Right lobe of liver (tissue), 6 donors: ENCODE measurements at regions not wholly inside any gene's neighbourhood (a gene's known extent, or its start where the extent isn't known, plus 50 kb on each side); places are given as distances from the start of the nearest gene placed in this dataset.

ENCODE experiments used
- ATAC-seq, 4 donors: fragments of 200-7000 bp; cut with Tn5 transposase; one replicate each; pipeline ENCODE4 v1.9.1; 2020; ENCODE audit warnings: mild to moderate bottlenecking in 4 of 4, moderate library complexity in 4 of 4
- DNase-seq, 3 donors: peaks; one replicate each; pipeline ENCODE4 v3.0.0-alpha.2; 2020
- H3K27ac ChIP-seq, 3 donors: fragments of 200-600 bp; one replicate each; pipeline ENCODE4 v1.8.0; 2022
- H3K27me3 ChIP-seq, 2 donors: fragments of 200-600 bp; one replicate each; pipeline ENCODE4 v1.8.0; 2022
- H3K36me3 ChIP-seq, 4 donors: fragments of 200-600 bp; sonication (generic) in 1 of 4; one replicate each; pipeline versions ENCODE4 v1.5.1 to v1.8.0; 2017 to 2022; ENCODE audit warnings: control low read depth in 1 of 4
- H3K4me1 ChIP-seq, 4 donors: fragments of 200-600 bp; sonication (generic) in 1 of 4; one replicate each; pipeline versions ENCODE4 v1.5.1 to v1.8.0; 2017 to 2022; ENCODE audit warnings: control low read depth in 1 of 4
- H3K4me3 ChIP-seq, 3 donors: fragments of 200-600 bp; one replicate each; pipeline ENCODE4 v1.8.0; 2022
- H3K9me3 ChIP-seq, 4 donors: fragments of 200-600 bp; sonication (generic) in 1 of 4; one replicate each; pipeline versions ENCODE4 v1.5.1 to v1.8.0; 2017 to 2022; ENCODE audit warnings: control low read depth in 1 of 4
- POLR2A ChIP-seq: fragments of 450-650 bp; IDR thresholded peaks from one replicate; pipeline ENCODE4 v1.6.1; 2017; ENCODE audit warnings: antibody characterized with exemption, mild to moderate bottlenecking
- WGBS: methylation state at CpG from one replicate; pipeline ENCODE4 v1.1.6; 2018; ENCODE audit warnings: low coverage, low lambda C conversion rate; ENCODE audit not compliant: insufficient coverage; ENCODE audit errors: missing lambda C conversion rate; 5-methylcytosine and 5-hydroxymethylcytosine counted together
- intact Hi-C, 2 donors: fragments of 100-400 bp; cut with DNase I; formaldehyde crosslinking; loops; one replicate each; pipeline versions ENCODE4 v1.11.2 to v1.14.1; 2022
- TF ChIP-seq, protein P1 (sequence below), 4 donors: fragments of 200-600 bp in 3 of 4; fragments of 450-650 bp in 1 of 4; IDR thresholded peaks; one replicate each; pipeline versions ENCODE4 v1.5.1 to v1.8.0; 2016 to 2022; ENCODE audit warnings: antibody characterized with exemption in 4 of 4, mild to moderate bottlenecking in 2 of 4
- donor health status: DM: no; HTN: yes; CAD: no.
- donor health status: DM: no; HTN: no; CAD: no.
- donor health status: DM: no; HTN: no; CAD: no.
- donor health status: DM: no; HTN: yes; CAD: no.
- donor health status: DM: no; HTN: yes; CAD: no.

DNA sequence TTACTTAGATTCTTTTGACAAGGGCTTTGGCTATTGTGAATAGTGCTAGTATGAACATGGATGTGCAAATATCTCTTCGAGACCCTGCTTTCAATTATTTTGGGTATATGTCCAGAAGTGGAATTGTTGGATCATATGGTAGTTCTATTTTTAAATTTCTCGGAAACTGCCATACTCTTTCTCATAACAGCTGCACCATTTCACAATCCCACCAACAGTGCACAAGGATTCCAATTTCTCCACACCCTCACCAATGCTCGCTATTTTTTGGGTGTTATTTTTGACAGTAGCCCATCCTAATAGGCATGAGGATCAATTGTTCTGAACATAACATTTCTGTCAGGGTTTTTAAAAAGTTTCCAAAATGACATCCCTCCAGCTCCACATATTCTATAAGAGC, 69.2 kb upstream of the ESR1 start:
- WGBS, result 74% methylated on average over 3 of the region's 3 CpGs
- Histone ChIP-seq H3K9me3 (no peaks in the 10 kb centered on the region), H3K36me3 (no peaks in the 10 kb centered on the region), H3K4me1 (peaks cover 0 to 4% (median 0%) of the 10 kb centered on the region in 4 donors), H3K27ac (no peak overlapping the region), H3K4me3 (no peak overlapping the region), H3K27me3 (no peaks in the 10 kb centered on the region)
- intact Hi-C loops, result no loop called here
- TF ChIP-seq, protein P1, sequence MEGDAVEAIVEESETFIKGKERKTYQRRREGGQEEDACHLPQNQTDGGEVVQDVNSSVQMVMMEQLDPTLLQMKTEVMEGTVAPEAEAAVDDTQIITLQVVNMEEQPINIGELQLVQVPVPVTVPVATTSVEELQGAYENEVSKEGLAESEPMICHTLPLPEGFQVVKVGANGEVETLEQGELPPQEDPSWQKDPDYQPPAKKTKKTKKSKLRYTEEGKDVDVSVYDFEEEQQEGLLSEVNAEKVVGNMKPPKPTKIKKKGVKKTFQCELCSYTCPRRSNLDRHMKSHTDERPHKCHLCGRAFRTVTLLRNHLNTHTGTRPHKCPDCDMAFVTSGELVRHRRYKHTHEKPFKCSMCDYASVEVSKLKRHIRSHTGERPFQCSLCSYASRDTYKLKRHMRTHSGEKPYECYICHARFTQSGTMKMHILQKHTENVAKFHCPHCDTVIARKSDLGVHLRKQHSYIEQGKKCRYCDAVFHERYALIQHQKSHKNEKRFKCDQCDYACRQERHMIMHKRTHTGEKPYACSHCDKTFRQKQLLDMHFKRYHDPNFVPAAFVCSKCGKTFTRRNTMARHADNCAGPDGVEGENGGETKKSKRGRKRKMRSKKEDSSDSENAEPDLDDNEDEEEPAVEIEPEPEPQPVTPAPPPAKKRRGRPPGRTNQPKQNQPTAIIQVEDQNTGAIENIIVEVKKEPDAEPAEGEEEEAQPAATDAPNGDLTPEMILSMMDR (IDR thresholded peaks at IDR 0.05), result no peak
- no peak for TF ChIP-seq POLR2A
- DNase-seq (no peak), ATAC-seq (no peak)

DNA sequence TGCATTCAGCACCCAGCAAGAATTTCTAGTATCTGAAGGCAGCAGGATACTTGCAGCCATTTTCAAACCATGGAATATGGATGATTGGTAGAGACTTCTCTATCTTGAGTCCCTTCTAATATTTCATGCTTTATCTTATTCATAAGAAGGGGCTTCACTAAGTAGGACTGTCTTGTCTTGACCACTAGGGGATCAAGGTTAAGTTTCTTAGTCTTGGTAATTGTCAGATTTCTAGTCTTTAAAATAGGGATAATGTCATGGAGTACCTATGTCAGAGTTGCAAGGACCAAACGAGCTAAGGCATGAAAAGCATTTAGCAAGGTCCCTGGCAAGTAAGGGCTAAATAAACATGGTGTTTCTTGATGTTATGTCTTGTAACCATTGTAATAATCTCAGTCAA, 68.5 kb upstream of the ESR1 start:
- 83% methylated on average over 1 of the region's 1 CpG for WGBS
- ATAC-seq, result no peak
- no peak overlapping the region for H3K27ac ChIP-seq
- H3K4me3 ChIP-seq, result no peak overlapping the region
- no peaks in the 10 kb centered on the region for H3K9me3 ChIP-seq
- no peaks in the 10 kb centered on the region for H3K36me3 ChIP-seq
- H3K27me3 ChIP-seq, result no peaks in the 10 kb centered on the region
- intact Hi-C loops, result no loop called here
- DNase-seq, result no peak
- peaks cover 0 to 4% (median 0%) of the 10 kb centered on the region in 4 donors for H3K4me1 ChIP-seq
- TF ChIP-seq, protein P1 (IDR thresholded peaks at IDR 0.05), result no peak
- TF ChIP-seq POLR2A, result no peak

DNA sequence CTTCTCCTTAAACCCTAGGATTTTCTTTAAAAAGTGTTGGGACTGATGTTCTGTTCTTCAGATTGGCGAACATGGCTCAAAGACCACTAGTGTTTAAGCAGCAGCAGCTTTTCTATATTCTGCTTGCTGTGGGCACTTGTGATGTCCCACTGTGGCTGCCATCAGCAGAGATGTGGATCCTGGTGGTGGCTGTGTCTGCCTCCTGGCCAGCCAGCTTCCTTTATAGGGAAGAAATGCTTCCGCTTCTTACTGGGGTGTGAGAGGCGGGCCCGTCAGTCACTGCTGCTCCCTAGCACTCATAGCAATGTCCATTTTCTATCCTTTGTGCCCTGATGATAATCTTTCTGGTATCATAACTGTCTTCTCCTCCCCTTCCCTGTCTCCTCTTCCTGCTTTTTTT, 66.7 kb upstream of the ESR1 start:
- 95% methylated on average over 4 of the region's 4 CpGs for WGBS

DNA sequence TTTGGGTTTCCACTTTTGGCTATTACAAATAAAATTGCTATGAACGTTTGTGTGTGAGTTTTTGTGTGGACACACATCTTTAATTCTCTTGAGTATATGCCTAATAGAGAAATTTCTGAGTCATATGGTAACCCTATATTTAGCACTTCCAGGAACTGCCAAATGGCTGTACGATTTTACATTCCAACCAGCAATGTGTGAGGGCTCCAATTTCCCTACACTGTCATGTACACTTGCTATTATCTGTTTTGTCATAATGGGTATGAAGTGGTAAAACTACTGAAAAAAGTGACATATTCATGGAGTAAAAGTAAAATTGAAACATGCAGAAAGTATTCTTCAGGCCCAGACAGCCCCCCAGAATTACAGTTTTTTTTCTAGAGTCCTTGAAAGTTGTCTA, 59.6 kb upstream of the ESR1 start:
- no peaks in the 10 kb centered on the region for H3K9me3 ChIP-seq
- 38% methylated on average over 2 of the region's 2 CpGs for WGBS
- DNase-seq (no peak), ATAC-seq (no peak)
- no peaks in the 10 kb centered on the region for H3K27me3 ChIP-seq
- H3K27ac ChIP-seq, result no peak overlapping the region
- no peak for TF ChIP-seq POLR2A
- TF ChIP-seq, protein P1 (IDR thresholded peaks at IDR 0.05), result no peak
- H3K4me3 ChIP-seq, result no peak overlapping the region
- H3K4me1 ChIP-seq, result no peaks in the 10 kb centered on the region
- intact Hi-C loops, result no loop called here
- no peaks in the 10 kb centered on the region for H3K36me3 ChIP-seq

More for the DNA sequence above, 66.7 kb upstream of the ESR1 start:
- no peak for ATAC-seq
- TF ChIP-seq POLR2A, result no peak
- TF ChIP-seq, protein P1 (IDR thresholded peaks at IDR 0.05), result no peak
- Histone ChIP-seq H3K27me3 (no peaks in the 10 kb centered on the region), H3K27ac (no peak overlapping the region), H3K4me1 (no peaks in the 10 kb centered on the region), H3K9me3 (no peaks in the 10 kb centered on the region), H3K36me3 (no peaks in the 10 kb centered on the region), H3K4me3 (no peak overlapping the region)
- no peak for DNase-seq
- intact Hi-C loops, result no loop called here

DNA sequence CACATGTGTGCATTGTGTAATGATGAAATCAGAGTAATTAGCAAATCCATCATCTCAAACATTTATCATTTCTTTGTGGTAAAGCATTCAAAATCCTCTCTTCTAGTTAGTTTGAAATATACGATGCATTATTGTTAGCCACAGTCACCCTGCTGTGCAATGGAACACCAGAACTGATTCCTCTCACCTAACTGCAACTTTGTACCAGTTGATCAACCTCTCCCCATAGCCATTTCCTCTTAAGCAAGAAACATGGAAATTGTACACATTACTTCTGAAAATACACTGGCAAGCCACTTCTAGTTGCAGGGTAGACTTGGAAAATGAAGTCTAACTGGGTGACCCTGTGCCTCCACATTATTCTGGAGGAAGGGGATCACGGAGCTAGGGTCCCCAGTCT, 58.1 kb upstream of the ESR1 start:
- Histone ChIP-seq H3K36me3 (no peaks in the 10 kb centered on the region), H3K27ac (no peak overlapping the region), H3K4me1 (no peaks in the 10 kb centered on the region), H3K9me3 (no peaks in the 10 kb centered on the region), H3K4me3 (no peak overlapping the region), H3K27me3 (no peaks in the 10 kb centered on the region)
- no peak for DNase-seq
- WGBS, result 83% methylated on average over 2 of the region's 2 CpGs
- no peak for ATAC-seq
- TF ChIP-seq POLR2A, result no peak
- TF ChIP-seq, protein P1 (IDR thresholded peaks at IDR 0.05), result no peak
- intact Hi-C loops, result no loop called here
